Mucosa of descending colon (tissue), 3 donors: ENCODE measurements at regions not wholly inside any gene's neighbourhood (a gene's known extent, or its start where the extent isn't known, plus 50 kb on each side); places are given as distances from the start of the nearest gene placed in this dataset.

Source experiments
- ATAC-seq: fragments of 200-7000 bp; cut with Tn5 transposase; one replicate; pipeline ENCODE4 v1.9.1; 2020; ENCODE audit warnings: mild to moderate bottlenecking, moderate library complexity
- DNase-seq, 3 donors: peaks; one replicate each; pipeline ENCODE4 v3.0.0-alpha.2; 2020
- H3K36me3 ChIP-seq: fragments of 200-600 bp; one replicate; pipeline ENCODE4 v1.8.0; 2021; ENCODE audit warnings: low read depth, mild to moderate bottlenecking
- H3K4me1 ChIP-seq: fragments of 200-600 bp; one replicate; pipeline ENCODE4 v1.8.0; 2021; ENCODE audit warnings: low read depth, mild to moderate bottlenecking
- H3K4me3 ChIP-seq: fragments of 200-600 bp; one replicate; pipeline ENCODE4 v1.8.0; 2021; ENCODE audit warnings: mild to moderate bottlenecking
- H3K9me3 ChIP-seq: fragments of 200-600 bp; one replicate; pipeline ENCODE4 v1.8.0; 2021; ENCODE audit warnings: mild to moderate bottlenecking
- intact Hi-C, 2 donors: fragments of 100-400 bp; cut with DNase I in 1 of 2; cut with micrococcal nuclease in 1 of 2; formaldehyde crosslinking; loops; one replicate each; pipeline versions ENCODE4 v1.11.0 to v1.11.1; 2022; cut with DNase I, micrococcal nuclease
- TF ChIP-seq, protein P1 (sequence below): fragments of 200-600 bp; IDR thresholded peaks from one replicate; pipeline ENCODE4 v1.8.0; 2022; ENCODE audit warnings: antibody characterized with exemption, mild to moderate bottlenecking
- donor health status: DM: no; HTN: no; CAD: no; lungs with moderate emphysema.
- donor health status: DM: no; HTN: no; CAD: no.
- donor health status: DM: no; HTN: yes; CAD: no.

DNA sequence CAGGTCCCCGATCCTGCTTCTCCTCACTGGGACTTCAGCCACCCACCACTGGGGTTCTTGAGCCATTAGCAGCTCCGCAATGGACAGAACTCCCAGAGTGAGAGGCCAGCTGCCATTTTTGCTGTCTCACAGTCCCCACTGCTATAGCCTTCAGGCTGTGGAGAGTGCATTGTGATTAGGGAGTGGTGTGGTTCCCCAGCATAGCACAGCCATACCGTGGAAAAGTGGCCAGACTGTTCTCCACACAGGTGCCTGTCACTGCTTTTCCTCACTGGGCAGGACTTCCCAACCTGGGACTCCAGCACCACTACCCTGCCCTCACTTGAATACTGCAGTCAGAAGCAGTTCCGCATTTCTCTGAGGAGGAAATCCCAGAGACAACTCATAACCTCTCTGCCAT lies 270.3 kb upstream of the DCBLD2 start:
- H3K9me3 ChIP-seq = no peaks in the 10 kb centered on the region
- DNase-seq = no peak
- intact Hi-C loops = loop anchor here in 1 of 2 donors (10.0 kb wide), 1 partner anchor 147 kb away; no protein-coding TSS in a partner anchor
- TF ChIP-seq, protein P1, sequence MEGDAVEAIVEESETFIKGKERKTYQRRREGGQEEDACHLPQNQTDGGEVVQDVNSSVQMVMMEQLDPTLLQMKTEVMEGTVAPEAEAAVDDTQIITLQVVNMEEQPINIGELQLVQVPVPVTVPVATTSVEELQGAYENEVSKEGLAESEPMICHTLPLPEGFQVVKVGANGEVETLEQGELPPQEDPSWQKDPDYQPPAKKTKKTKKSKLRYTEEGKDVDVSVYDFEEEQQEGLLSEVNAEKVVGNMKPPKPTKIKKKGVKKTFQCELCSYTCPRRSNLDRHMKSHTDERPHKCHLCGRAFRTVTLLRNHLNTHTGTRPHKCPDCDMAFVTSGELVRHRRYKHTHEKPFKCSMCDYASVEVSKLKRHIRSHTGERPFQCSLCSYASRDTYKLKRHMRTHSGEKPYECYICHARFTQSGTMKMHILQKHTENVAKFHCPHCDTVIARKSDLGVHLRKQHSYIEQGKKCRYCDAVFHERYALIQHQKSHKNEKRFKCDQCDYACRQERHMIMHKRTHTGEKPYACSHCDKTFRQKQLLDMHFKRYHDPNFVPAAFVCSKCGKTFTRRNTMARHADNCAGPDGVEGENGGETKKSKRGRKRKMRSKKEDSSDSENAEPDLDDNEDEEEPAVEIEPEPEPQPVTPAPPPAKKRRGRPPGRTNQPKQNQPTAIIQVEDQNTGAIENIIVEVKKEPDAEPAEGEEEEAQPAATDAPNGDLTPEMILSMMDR = no peak
- ATAC-seq = no peak
- H3K4me3 ChIP-seq = no peak overlapping the region
- no peaks in the 10 kb centered on the region for H3K36me3 ChIP-seq
- H3K4me1 ChIP-seq = no peaks in the 10 kb centered on the region

DNA sequence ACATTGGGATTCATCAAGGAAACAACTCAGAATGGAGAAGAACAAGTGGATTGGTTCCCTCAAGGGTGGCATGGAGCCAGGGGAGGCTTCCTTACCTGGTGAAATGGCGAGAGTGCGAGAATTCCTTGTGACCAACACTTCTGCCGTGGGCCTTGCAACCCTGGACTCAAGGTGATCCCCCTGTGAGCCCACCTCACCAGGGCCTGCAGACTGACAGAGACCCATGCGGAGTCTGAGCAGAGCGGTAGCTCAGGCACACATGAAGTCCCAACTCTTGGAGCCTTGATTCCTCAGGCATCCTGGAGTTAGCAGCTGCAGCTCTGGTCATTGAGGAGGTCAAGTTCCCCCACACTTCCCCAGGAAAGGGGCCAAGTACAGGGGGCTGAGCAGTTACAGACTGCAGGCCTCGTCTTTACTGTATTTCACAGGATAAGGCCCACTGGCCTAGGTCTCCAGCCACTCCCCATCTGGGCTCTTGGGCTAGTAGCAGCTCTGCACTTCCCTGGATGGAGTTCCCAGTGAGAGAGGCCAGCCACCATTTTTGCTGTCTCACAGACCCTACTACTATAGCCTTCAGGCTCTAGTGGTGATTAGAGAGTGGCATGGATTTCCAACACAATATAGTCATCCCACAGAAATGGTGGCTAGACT lies 269.5 kb upstream of the DCBLD2 start:
- H3K9me3 ChIP-seq = no peaks in the 10 kb centered on the region
- H3K36me3 ChIP-seq = no peaks in the 10 kb centered on the region
- H3K4me3 ChIP-seq = no peak overlapping the region
- intact Hi-C loops = loop anchor here in 1 of 2 donors (10.0 kb wide), 1 partner anchor 146 kb away; no protein-coding TSS in a partner anchor
- ATAC-seq (no peak), DNase-seq (no peak)
- TF ChIP-seq, protein P1 = no peak
- no peaks in the 10 kb centered on the region for H3K4me1 ChIP-seq

DNA sequence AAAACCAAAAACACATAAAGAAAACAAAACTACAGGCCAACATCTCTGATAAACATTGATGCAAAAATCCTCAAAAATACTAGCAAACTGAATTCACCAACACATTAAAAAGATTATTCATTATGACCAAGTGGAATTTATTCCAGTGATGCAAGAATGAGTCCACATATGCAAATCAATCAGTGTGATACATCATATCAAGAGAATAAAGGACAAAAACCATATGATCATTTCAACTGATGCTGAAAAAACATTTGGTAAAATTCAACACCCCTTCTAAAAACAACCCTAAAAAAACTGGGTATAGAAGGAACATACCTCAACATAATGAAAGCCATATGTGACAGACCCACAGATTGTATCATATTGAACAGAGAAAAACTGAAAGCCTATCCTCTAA lies 265.6 kb upstream of the DCBLD2 start:
- Histone ChIP-seq H3K9me3 (no peaks in the 10 kb centered on the region), H3K4me1 (no peaks in the 10 kb centered on the region), H3K4me3 (no peak overlapping the region), H3K36me3 (no peaks in the 10 kb centered on the region)
- intact Hi-C loops = no loop called here
- DNase-seq (no peak), ATAC-seq (no peak)
- TF ChIP-seq, protein P1 = no peak

DNA sequence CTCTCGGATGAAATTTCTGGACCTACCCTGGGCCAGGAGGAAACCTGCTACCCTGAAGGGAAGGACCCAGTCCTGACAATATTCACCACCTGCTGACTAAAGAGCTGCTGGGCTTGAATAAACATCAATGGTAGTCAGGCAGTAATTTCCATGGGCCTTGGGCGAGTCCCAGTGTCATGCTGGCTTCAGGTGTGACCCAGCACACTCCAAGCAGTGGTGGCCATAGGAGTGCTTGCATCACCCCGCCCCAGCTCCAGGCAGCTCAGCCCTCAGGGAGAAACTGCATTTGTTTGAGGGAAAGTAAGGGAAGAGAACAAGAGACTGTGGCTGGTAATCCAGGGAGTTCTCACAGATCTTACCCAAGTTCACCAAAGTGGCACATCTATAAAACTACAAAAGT lies 261.8 kb upstream of the DCBLD2 start:
- TF ChIP-seq, protein P1 = no peak
- Histone ChIP-seq H3K36me3 (no peaks in the 10 kb centered on the region), H3K4me3 (no peak overlapping the region), H3K9me3 (peaks cover 16% of the 10 kb centered on the region), H3K4me1 (no peaks in the 10 kb centered on the region)
- ATAC-seq (no peak), DNase-seq (no peak)
- intact Hi-C loops = no loop called here

DNA sequence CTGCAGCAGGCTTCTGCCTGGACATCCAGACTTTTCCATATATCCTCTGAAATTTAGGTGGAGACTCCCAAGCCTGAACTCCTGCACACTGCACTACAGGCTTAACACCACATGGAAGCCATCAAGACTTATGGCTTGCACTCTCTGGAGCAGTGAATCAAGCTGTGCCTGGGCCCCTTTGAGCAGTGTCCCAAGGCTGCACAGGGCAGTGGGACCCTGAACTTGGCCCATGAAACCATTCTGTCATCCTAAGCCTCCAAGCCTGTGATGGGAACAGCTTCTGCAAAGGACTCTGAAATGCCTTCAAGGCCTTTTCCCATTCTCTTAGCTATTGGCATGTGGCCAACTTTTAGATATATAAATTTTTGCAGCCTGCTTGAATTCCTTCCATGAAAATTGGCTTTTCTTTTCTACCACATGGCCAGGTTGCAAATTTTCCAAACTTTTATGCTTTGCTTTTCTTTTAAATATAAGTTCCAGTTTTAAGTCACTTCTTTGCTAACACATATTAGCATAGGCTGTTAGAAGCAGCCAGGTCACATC lies 257.8 kb upstream of the DCBLD2 start:
- DNase-seq (no peak), ATAC-seq (no peak)
- peaks cover 16% of the 10 kb centered on the region for H3K9me3 ChIP-seq
- no peaks in the 10 kb centered on the region for H3K4me1 ChIP-seq
- TF ChIP-seq, protein P1 = no peak
- intact Hi-C loops = no loop called here
- no peaks in the 10 kb centered on the region for H3K36me3 ChIP-seq
- H3K4me3 ChIP-seq = no peak overlapping the region
